ENCODE measurements at regions not wholly inside any gene's neighbourhood (a gene's known extent, or its start where the extent isn't known, plus 50 kb on each side); places are given as distances from the start of the nearest gene placed in this dataset.

DNA sequence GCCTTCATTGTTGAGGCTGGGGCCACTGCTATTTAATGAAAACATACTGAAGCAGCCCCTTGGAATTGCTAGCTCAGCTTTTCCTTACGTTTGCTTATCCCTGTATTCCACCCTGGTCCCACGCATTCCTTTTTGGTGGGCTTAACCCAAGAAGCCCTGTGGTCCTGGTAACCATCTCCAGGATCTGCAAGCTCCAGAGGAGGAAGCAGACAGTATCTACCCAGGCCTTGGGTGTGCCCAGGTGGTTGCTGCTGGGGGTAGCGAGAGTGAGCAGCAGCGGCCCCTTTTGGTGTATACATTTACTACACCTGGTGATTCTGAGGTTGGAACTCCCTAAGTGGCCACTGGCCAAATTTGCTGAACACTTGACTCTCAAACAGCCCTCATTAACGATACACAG is 97.7 kb downstream of the CBLN1 start:
- BruUV-seq (replicated peaks): no TSS peak
- in situ Hi-C loops (cut with HindIII; ENCODE audit: low pct_unique_long_range_greater_than_20kb, low sequenced_read_pairs): no loop called here

DNA sequence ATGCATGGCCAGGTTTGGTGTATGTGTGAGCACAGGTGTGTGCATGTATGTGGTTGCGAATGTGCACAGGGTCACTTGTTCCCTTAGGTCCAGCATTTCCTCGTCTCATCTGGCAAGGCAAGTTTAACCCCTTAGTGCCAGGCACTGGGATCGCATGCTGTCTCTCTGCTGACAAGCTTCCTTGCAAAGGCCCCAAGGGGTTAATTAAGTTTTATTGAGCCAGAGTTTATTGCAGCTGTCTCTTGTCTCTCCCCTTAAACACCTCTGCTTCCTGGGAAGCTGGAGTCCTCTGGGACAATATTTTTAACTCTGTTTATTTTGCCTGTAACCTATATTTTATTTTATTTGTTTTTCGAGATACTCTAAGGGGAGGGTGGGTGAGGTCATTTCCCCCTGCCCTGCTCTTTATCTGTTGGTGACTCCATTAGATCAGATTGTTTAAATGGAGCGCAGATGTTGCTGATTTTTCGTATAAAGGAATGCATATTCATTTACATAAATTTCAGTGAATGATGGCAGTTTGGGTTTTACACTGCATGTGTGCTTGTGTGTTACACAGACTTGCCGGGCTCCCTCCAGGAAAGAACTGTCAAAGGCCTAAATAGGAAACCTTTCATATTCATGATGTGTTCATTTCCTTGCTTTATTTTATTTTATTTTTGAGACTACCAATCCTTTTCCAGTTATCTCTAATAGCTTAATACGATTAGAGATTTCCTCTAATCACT is 99.7 kb downstream of the CBLN1 start:
- no peaks in the 10 kb centered on the region for H3K4me1 ChIP-seq (ENCODE audit: control insufficient read depth, insufficient read depth, low read length)
- H3K27ac ChIP-seq (ENCODE audit: low read length): no peak overlapping the region
- H3K36me3 ChIP-seq (ENCODE audit: control insufficient read depth, insufficient read depth, low read length): no peaks in the 10 kb centered on the region
- no TSS peak for BruUV-seq (replicated peaks)
- H3K9me3 ChIP-seq (ENCODE audit: control insufficient read depth, insufficient read depth, low read depth, low read length): no peaks in the 10 kb centered on the region
- H3K4me3 ChIP-seq (ENCODE audit: low read depth in 2 of 2, low read length in 2 of 2): no peak overlapping the region
- ATAC-seq (no peak), DNase-seq (ENCODE audit: low read depth, low spot score) (no peak)
- TF ChIP-seq, protein P1, sequence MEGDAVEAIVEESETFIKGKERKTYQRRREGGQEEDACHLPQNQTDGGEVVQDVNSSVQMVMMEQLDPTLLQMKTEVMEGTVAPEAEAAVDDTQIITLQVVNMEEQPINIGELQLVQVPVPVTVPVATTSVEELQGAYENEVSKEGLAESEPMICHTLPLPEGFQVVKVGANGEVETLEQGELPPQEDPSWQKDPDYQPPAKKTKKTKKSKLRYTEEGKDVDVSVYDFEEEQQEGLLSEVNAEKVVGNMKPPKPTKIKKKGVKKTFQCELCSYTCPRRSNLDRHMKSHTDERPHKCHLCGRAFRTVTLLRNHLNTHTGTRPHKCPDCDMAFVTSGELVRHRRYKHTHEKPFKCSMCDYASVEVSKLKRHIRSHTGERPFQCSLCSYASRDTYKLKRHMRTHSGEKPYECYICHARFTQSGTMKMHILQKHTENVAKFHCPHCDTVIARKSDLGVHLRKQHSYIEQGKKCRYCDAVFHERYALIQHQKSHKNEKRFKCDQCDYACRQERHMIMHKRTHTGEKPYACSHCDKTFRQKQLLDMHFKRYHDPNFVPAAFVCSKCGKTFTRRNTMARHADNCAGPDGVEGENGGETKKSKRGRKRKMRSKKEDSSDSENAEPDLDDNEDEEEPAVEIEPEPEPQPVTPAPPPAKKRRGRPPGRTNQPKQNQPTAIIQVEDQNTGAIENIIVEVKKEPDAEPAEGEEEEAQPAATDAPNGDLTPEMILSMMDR (IDR thresholded peaks at IDR 0.05): no peak
- no peak for TF ChIP-seq TCF7L2 (IDR thresholded peaks at IDR 0.05; ENCODE audit: low read depth, low read length)
- TF ChIP-seq SIN3A (IDR thresholded peaks at IDR 0.05; ENCODE audit: borderline replicate concordance, insufficient read depth, low read depth, low read length): no peak
- TF ChIP-seq, protein P2, sequence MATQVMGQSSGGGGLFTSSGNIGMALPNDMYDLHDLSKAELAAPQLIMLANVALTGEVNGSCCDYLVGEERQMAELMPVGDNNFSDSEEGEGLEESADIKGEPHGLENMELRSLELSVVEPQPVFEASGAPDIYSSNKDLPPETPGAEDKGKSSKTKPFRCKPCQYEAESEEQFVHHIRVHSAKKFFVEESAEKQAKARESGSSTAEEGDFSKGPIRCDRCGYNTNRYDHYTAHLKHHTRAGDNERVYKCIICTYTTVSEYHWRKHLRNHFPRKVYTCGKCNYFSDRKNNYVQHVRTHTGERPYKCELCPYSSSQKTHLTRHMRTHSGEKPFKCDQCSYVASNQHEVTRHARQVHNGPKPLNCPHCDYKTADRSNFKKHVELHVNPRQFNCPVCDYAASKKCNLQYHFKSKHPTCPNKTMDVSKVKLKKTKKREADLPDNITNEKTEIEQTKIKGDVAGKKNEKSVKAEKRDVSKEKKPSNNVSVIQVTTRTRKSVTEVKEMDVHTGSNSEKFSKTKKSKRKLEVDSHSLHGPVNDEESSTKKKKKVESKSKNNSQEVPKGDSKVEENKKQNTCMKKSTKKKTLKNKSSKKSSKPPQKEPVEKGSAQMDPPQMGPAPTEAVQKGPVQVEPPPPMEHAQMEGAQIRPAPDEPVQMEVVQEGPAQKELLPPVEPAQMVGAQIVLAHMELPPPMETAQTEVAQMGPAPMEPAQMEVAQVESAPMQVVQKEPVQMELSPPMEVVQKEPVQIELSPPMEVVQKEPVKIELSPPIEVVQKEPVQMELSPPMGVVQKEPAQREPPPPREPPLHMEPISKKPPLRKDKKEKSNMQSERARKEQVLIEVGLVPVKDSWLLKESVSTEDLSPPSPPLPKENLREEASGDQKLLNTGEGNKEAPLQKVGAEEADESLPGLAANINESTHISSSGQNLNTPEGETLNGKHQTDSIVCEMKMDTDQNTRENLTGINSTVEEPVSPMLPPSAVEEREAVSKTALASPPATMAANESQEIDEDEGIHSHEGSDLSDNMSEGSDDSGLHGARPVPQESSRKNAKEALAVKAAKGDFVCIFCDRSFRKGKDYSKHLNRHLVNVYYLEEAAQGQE (IDR thresholded peaks at IDR 0.05; ENCODE audit: insufficient read depth in 1 of 2, low read depth in 2 of 2, low read length in 1 of 2): no peak
- no peak for TF ChIP-seq POLR2AphosphoS5 (IDR thresholded peaks at IDR 0.05; ENCODE audit: low read depth, low read length)
- in situ Hi-C loops (cut with HindIII; ENCODE audit: low pct_unique_long_range_greater_than_20kb, low sequenced_read_pairs) (no loop called here), intact Hi-C loops (cut with micrococcal nuclease; ENCODE audit: unreplicated experiment) (no loop called here)
- no peaks in the 10 kb centered on the region for H3K27me3 ChIP-seq (ENCODE audit: control insufficient read depth, insufficient read depth, low read length)
- POLR2A ChIA-PET: no interaction called here
- CTCF ChIA-PET: no interaction called here

More for the DNA sequence above, 97.7 kb downstream of the CBLN1 start:
- TF ChIP-seq TCF7L2 (IDR thresholded peaks at IDR 0.05; ENCODE audit: low read depth, low read length): no peak
- TF ChIP-seq POLR2AphosphoS5 (IDR thresholded peaks at IDR 0.05; ENCODE audit: low read depth, low read length): no peak
- TF ChIP-seq, protein P1 (IDR thresholded peaks at IDR 0.05): peak; percentile 65
- CTCF ChIA-PET: no interaction called here
- no peak for DNase-seq (ENCODE audit: low read depth, low spot score)
- POLR2A ChIA-PET: no interaction called here
- 0 out of 2 replicates have a peak, but pooled peaks cover 5% of the 10 kb centered on the region for H3K9me3 ChIP-seq (ENCODE audit: control insufficient read depth, insufficient read depth, low read depth, low read length)
- H3K27me3 ChIP-seq (ENCODE audit: control insufficient read depth, insufficient read depth, low read length): no peaks in the 10 kb centered on the region
- H3K36me3 ChIP-seq (ENCODE audit: control insufficient read depth, insufficient read depth, low read length): no peaks in the 10 kb centered on the region
- H3K4me1 ChIP-seq (ENCODE audit: control insufficient read depth, insufficient read depth, low read length): no peaks in the 10 kb centered on the region
- no peak overlapping the region for H3K27ac ChIP-seq (ENCODE audit: low read length)
- intact Hi-C loops (cut with micrococcal nuclease; ENCODE audit: unreplicated experiment): no loop called here
- H3K4me3 ChIP-seq (ENCODE audit: low read depth in 2 of 2, low read length in 2 of 2): no peak overlapping the region
- no peak for ATAC-seq

Measured in Panc1 (cell line).